ENCODE measurements at regions not wholly inside any gene's neighbourhood (a gene's known extent, or its start where the extent isn't known, plus 50 kb on each side); places are given as distances from the start of the nearest gene placed in this dataset.

DNA sequence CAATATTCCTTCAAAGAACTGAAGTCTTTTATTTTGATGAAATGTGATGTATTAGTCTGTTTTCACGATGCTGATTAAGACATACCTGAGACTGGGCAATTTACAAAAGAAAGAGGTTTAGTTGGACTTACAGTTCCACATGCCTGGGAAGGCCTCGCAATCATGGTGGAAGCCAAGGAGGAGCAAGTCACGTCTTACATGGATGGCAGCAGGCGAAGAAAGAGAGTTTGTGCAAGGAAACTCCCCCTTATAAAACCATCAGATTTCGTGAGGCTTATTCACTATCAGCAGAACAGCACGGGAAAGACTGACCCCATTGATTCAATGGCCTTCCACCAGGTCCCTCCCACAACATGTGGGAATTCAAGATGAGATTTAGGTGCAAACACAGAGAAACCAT is 750.3 kb upstream of the KCND2 start:
- Histone ChIP-seq H3K4me3 (no peak overlapping the region), H3K27me3 (no peaks in the 10 kb centered on the region), H3K9me3 (peaks cover 8 to 24% of the 10 kb centered on the region in 2 donors), H3K27ac (no peak overlapping the region), H3K36me3 (no peaks in the 10 kb centered on the region), H3K4me1 (no peaks in the 10 kb centered on the region)
- DNase-seq (ENCODE audit: low spot score in 2 of 2): no peak
- intact Hi-C loops (cut with DNase I; ENCODE audit: low total_unique reads): no loop called here
- no peak for TF ChIP-seq POLR2AphosphoS5 (IDR thresholded peaks at IDR 0.05)
- TF ChIP-seq, protein P1, sequence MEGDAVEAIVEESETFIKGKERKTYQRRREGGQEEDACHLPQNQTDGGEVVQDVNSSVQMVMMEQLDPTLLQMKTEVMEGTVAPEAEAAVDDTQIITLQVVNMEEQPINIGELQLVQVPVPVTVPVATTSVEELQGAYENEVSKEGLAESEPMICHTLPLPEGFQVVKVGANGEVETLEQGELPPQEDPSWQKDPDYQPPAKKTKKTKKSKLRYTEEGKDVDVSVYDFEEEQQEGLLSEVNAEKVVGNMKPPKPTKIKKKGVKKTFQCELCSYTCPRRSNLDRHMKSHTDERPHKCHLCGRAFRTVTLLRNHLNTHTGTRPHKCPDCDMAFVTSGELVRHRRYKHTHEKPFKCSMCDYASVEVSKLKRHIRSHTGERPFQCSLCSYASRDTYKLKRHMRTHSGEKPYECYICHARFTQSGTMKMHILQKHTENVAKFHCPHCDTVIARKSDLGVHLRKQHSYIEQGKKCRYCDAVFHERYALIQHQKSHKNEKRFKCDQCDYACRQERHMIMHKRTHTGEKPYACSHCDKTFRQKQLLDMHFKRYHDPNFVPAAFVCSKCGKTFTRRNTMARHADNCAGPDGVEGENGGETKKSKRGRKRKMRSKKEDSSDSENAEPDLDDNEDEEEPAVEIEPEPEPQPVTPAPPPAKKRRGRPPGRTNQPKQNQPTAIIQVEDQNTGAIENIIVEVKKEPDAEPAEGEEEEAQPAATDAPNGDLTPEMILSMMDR (IDR thresholded peaks at IDR 0.05): no peak
- no peak for TF ChIP-seq POLR2A (IDR thresholded peaks at IDR 0.05)

DNA sequence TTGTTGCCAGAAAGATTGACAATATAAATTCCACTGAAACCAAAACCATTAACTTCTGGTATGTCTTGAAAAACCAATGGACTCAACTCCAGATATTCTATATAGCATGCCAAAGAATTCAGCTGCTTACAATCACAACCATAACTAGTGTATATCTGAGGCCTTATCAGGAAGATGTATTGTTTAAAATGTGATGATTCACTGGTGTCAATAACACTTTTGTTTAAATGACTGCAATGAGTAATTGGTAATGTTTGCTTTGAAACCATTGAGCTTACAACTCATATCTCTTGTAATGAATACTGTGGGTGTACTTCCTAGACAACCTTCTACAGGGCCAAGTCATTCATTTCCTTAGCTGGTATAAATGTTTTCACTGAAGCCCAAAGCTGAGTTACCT is 727.9 kb upstream of the KCND2 start:
- intact Hi-C loops (cut with DNase I; ENCODE audit: low total_unique reads): no loop called here
- Histone ChIP-seq H3K27ac (no peak overlapping the region), H3K27me3 (no peaks in the 10 kb centered on the region), H3K4me3 (no peak overlapping the region), H3K36me3 (no peaks in the 10 kb centered on the region), H3K4me1 (no peaks in the 10 kb centered on the region), H3K9me3 (no peaks in the 10 kb centered on the region)
- no peak for TF ChIP-seq POLR2A (IDR thresholded peaks at IDR 0.05)
- no peak for DNase-seq (ENCODE audit: low spot score in 2 of 2)

DNA sequence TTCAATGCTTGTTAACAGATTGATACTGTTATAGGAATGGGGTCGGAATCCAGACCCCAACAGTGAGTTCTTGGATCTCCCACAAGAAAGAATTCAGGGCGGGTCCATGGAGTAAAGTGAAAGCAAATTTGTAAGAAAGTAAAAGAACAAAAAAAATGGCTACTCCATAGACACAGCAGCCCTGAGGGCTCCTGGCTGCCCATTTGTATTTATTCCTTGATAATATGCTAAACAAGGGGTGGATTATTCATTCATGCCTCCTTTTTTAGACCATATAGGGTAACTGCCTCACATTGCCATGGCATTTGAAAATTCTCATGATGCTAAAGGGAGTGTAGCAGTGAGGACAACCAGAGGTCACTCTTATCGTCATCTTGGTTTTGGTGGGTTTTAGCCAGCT is 717.2 kb upstream of the KCND2 start:
- no peaks in the 10 kb centered on the region for H3K9me3 ChIP-seq
- no peak overlapping the region for H3K4me3 ChIP-seq
- H3K27ac ChIP-seq: no peak overlapping the region
- DNase-seq (ENCODE audit: low spot score in 2 of 2): no peak
- H3K27me3 ChIP-seq: no peaks in the 10 kb centered on the region
- intact Hi-C loops (cut with DNase I; ENCODE audit: low total_unique reads): no loop called here
- TF ChIP-seq POLR2A (IDR thresholded peaks at IDR 0.05) (no peak), POLR2AphosphoS5 (IDR thresholded peaks at IDR 0.05) (no peak)
- TF ChIP-seq, protein P1 (IDR thresholded peaks at IDR 0.05): no peak
- no peaks in the 10 kb centered on the region for H3K36me3 ChIP-seq
- H3K4me1 ChIP-seq: no peaks in the 10 kb centered on the region

DNA sequence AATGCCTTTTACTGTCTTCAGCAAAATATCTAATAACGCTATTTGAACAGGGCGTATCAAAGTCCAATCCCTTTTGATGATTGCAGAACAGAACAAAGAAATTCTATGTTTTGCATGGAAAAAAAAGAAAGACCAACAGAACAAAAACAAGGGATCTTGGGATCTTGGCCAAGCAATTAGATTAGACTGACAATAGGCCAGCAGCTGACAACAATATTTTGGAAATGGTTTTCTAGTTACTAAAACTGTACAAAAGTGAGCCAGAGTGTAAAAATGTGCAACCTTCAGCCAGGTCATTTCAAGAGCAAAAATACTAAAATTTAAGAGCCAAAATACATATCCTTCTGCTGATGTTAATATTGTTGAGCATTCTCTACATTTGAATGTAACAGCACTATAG is 716.5 kb upstream of the KCND2 start:
- H3K27me3 ChIP-seq: no peaks in the 10 kb centered on the region
- H3K36me3 ChIP-seq: no peaks in the 10 kb centered on the region
- no peaks in the 10 kb centered on the region for H3K9me3 ChIP-seq
- no peaks in the 10 kb centered on the region for H3K4me1 ChIP-seq
- H3K4me3 ChIP-seq: no peak overlapping the region
- no peak for DNase-seq (ENCODE audit: low spot score in 2 of 2)
- H3K27ac ChIP-seq: no peak overlapping the region
- intact Hi-C loops (cut with DNase I; ENCODE audit: low total_unique reads): no loop called here
- TF ChIP-seq POLR2A (IDR thresholded peaks at IDR 0.05): no peak
- TF ChIP-seq, protein P1 (IDR thresholded peaks at IDR 0.05): no peak
- no peak for TF ChIP-seq POLR2AphosphoS5 (IDR thresholded peaks at IDR 0.05)

DNA sequence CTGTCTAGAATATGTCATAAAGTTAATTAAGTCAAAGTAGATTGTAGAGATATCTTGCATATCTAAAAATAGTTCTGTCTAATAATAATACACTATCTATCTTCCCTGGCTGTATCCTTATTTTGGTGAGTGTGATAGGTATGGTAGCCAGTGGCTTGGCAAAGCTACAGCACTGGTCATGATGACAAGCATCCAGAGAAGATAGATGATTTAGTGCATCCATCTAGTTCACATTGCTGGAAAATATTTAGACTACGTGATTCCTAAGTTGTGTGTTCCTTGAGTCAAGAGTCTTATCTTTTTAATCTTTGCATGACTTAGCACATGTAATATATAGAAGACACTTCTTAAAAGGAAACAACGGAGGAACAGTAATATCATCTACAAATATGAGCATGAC is 711.2 kb upstream of the KCND2 start:
- Histone ChIP-seq H3K9me3 (no peaks in the 10 kb centered on the region), H3K27me3 (no peaks in the 10 kb centered on the region), H3K36me3 (no peaks in the 10 kb centered on the region), H3K27ac (no peak overlapping the region), H3K4me3 (no peak overlapping the region), H3K4me1 (no peaks in the 10 kb centered on the region)
- no peak for TF ChIP-seq POLR2AphosphoS5 (IDR thresholded peaks at IDR 0.05)
- TF ChIP-seq, protein P1 (IDR thresholded peaks at IDR 0.05): no peak
- no peak for TF ChIP-seq POLR2A (IDR thresholded peaks at IDR 0.05)
- intact Hi-C loops (cut with DNase I; ENCODE audit: low total_unique reads): no loop called here
- DNase-seq (ENCODE audit: low spot score in 2 of 2): no peak

DNA sequence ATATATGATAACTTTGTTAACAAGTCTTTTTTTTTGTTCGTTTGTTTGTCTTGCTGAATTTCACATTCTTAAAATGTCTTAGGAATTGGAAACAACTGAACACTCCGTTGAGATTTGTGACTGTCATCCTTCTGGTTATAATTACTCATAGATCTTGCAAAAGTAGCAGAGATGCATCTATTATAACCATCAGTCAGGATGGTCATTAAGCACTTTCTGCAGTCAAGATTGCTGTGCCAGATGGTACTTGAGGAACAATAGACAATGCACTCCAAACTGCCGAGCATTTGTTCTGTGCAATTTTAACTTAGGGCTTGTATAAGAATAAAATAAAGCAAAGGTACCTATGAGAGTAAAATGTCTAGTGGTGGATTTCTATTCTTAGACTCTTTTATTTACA is 710.1 kb upstream of the KCND2 start:
- TF ChIP-seq, protein P1 (IDR thresholded peaks at IDR 0.05): no peak
- no peak for TF ChIP-seq POLR2A (IDR thresholded peaks at IDR 0.05)
- TF ChIP-seq POLR2AphosphoS5 (IDR thresholded peaks at IDR 0.05): no peak
- no peak for DNase-seq (ENCODE audit: low spot score in 2 of 2)
- H3K4me1 ChIP-seq: no peaks in the 10 kb centered on the region
- H3K27ac ChIP-seq: no peak overlapping the region
- H3K36me3 ChIP-seq: no peaks in the 10 kb centered on the region
- H3K27me3 ChIP-seq: no peaks in the 10 kb centered on the region
- H3K4me3 ChIP-seq: no peak overlapping the region
- H3K9me3 ChIP-seq: no peaks in the 10 kb centered on the region
- intact Hi-C loops (cut with DNase I; ENCODE audit: low total_unique reads): no loop called here

All from breast epithelium (tissue), 4 donors.